GM19468 (cell line): ENCODE measurements at regions not wholly inside any gene's neighbourhood (a gene's known extent, or its start where the extent isn't known, plus 50 kb on each side); places are given as distances from the start of the nearest gene placed in this dataset.
A peak's percentile ranks its signal among the peaks of the same experiment; 100 is the strongest.

Experiments used
- ATAC-seq: cut with Tn5 transposase; IDR thresholded peaks from one replicate; pipeline ENCODE4 v1.9.1; 2021; ENCODE audit warnings: mild to moderate bottlenecking, moderate library complexity, moderate number of reproducible peaks; ENCODE audit not compliant: unreplicated experiment; ENCODE audit errors: extremely low read depth

- ATAC-seq, result no peak
These were observed 727.0 kb downstream of the C12orf50 start for GRCh38 chr12:87302126-87302745.

DNA sequence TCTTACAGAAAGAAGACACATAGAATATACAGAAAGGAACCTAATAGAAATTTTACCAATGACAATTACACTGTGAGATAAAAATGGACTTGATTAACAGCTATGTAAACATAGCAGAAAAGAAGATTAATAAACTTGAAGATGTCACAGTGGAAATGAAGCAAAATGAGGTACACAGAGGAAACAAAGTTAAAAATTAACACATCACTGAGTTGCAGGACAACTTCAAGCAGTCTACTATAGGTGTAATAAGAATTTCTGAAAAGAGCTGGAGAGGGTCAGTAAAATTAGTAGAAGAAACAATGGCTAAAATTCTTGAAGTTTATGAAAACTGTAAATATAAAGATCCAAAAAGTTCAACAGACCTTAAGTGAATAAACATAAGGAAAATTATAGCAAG is 738.7 kb downstream of the C12orf50 start:
- ATAC-seq, result no peak

DNA sequence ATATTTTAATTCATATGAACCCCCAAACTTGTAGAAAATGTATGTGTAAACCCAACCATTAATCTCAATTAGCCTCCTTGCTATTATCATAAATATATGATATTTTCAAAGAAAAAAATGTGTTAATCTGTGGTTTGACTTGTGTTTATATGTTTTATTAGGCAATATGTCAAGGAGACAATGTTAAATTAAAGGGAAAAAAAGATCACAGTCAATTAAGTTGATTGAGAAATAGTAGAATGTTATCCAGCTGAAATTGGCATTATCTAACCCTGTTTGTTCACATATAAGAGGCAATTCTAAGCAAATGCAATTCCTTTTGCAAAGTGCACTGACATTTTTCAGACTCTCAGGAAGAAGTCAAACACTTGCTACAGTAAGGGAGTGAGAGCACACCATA is 745.3 kb downstream of the C12orf50 start:
- ATAC-seq, result no peak

DNA sequence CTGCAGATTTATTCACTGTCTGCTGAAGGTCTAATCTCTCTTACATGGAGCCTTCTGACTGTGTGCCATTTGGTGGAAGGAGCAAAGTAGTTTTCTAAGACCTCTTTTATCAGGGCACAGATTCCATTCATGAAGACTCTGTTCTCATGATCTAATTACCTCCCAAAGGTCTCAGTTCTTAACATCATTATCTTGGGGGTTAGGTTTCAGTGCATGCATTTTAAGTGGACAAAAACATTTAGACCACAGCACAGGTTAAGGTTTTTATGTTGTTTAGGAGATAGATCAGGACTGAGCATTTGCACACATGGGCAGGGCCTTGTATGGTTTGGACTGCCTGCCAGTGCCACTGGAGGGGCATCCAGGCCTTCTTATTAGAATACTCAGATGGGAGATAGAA is 746.1 kb downstream of the C12orf50 start:
- ATAC-seq, result no peak

GRCh38 chr12:87280893-87281292 is 748.3 kb downstream of the C12orf50 start:
- no peak for ATAC-seq

DNA sequence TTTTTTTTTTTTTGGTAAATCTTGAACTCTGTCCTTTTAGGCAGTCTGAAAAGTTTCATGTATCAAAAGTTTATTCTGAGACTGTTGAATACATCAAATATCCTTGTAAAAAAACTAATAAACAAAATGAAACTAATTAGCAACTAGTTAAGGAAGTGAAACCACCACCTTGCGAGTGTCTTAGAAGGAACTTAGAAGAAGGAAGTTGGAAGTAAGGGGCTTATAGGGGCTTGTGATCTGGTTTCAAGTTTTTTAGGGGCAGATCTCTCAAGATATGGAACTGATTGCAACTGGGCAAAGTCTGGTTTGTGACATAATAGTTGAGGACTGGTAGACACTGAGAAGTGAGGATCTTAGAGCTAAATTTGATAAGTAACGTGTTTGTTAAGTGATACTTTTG is 748.8 kb downstream of the C12orf50 start:
- peak; percentile 69 for ATAC-seq

- ATAC-seq, result peak; percentile 55
These were observed 754.5 kb downstream of the C12orf50 start for GRCh38 chr12:87274594-87275245.

- no peak for ATAC-seq
These were observed 756.4 kb downstream of the C12orf50 start for GRCh38 chr12:87272851-87273250.

GRCh38 chr12:87270919-87271318 is 758.3 kb downstream of the C12orf50 start:
- no peak for ATAC-seq

DNA sequence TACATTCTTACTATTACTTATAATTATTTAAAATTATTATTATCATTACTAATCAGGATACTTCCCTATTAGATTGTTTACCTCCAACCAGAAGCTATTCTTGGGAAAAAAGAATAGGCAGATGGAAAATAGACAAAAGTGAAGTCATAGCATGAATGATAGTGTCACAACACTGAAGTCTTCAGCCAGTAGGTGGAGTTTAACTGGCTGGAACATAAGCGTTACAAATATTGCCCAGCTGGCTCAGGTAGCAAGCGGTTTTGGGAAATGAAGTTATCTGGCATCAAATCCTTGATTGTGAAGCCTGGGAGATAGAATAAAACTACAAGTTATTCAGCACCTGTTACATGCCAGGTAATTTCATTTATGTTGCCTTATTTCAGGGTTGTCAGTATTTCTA is 762.9 kb downstream of the C12orf50 start:
- no peak for ATAC-seq

DNA sequence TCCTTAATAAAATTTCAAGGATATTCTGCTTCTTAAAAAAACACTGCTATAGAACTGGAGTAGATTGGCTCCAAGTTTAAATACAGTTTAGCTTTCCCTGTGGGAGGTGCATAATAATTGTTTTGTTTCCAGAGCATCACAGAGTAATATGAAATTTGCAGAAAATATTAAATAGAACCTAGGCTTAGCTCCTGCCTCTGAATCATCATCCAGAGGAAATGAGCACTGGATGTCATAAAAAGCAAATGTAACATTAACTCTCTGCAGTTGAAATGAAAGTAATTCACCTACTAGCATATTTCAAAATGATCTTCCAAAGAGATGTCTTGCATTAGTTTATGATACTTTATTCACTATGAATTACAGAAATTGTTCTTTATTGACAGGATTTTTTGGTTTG is 769.8 kb downstream of the C12orf50 start:
- no peak for ATAC-seq

DNA sequence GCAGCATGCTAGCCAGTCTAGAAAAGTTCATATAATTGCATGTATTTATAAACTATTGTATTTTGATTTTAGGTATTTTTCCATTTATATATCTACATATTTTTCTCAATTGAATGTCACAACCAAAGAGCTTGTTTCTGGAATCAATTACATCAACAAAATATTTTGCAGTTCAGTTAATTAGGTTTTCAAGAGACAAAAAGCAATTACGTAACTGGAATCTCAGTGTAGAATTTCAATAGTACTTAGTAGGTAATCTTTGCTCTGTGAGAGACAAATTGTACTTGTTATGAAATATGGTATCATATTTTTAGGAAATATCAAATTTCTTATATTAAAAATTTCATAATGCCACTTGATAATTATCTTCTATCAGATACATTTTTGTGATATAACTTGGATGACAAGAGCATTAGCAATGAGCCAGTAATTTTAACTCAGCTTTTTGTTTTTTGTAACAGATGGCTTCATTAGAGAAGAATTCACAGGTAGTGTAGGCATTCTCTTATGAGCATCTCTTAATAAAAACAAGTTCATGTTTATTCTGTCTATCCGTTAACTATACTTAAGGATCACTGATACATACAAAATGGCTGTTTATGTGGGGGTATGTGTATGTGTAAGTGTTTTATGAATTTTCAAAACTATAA is 774.7 kb downstream of the C12orf50 start:
- ATAC-seq, result no peak

DNA sequence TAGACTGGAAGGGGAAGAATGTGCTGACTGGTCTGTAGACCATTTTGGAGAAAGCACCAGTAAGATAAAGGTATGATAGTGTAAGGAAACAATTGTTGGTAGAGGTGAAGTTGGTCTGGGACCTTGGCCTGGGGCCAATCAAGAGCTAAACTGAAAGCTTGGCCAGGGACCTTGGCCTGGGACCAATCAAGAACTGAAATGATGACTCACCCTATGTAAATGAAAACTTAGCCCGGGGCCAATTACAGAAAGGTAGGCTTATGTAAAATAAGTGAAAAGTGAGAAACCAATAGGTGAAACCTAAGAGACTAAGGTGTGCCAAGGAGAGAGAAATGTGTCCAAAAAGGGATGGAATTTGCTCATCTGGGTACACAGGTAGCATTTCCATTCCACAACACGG is 776.0 kb downstream of the C12orf50 start:
- no peak for ATAC-seq

- no peak for ATAC-seq
These were observed 782.5 kb downstream of the C12orf50 start for GRCh38 chr12:87246726-87247125.

- ATAC-seq, result no peak
These were observed 790.7 kb downstream of the C12orf50 start for GRCh38 chr12:87238466-87238865.

DNA sequence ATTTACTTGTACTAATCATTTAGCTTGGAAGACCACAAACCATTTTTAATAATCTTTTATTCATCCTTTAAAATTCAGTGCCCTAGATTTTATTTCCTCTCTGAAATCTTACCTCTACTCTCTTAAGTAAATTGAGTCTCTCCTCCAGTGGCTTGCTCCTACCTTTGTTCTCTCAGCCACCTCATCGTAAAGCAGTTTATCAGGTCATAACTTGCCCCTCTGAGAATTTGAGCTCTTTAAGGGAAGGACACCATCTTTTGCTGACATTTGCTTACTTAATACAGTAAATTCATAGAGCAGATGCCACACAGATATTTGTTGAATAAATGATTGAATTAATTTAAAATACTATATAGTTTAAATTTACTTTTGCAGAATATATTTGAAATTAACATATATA is 794.3 kb downstream of the C12orf50 start:
- no peak for ATAC-seq

DNA sequence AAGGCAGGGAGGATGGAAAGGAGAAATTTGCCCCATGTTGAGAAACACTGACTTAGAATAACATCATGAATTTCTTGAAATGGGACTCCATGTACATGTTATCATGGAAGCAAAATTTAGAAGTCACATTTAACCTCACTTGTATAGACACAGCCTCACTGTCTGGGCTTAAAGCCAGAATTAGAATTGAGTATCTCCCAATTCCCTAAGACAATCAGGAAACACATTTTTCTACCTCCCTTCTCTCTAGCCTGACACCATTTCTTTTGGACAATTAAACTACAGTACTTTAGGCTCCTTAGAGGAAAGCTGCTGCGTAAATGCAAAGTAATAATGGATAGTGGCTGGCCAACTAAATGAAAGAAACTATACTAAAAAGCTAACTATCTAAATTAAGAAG is 795.5 kb downstream of the C12orf50 start:
- ATAC-seq, result no peak

GRCh38 chr12:87231818-87232217 is 797.4 kb downstream of the C12orf50 start:
- ATAC-seq, result no peak

DNA sequence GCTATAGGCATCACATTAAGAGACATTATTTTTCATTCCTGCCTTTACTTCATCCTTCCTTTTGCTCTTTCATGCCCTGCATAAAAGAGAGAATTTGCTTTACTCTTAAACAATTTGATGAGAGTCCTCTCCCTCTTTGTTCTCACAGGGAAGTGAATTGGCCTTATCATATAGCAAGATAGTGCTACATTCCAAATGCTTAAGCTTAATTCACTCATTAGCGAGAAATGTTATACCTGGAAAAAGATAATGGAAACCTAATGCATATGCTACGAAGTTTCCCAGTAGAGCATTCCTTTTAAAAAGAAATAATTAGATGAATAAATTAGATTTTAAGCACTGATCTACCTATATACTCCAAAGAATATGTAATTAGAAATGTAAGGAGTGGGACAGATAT is 798.8 kb downstream of the C12orf50 start:
- ATAC-seq, result no peak

GRCh38 chr12:87227162-87227561 is 802.0 kb downstream of the C12orf50 start:
- no peak for ATAC-seq

DNA sequence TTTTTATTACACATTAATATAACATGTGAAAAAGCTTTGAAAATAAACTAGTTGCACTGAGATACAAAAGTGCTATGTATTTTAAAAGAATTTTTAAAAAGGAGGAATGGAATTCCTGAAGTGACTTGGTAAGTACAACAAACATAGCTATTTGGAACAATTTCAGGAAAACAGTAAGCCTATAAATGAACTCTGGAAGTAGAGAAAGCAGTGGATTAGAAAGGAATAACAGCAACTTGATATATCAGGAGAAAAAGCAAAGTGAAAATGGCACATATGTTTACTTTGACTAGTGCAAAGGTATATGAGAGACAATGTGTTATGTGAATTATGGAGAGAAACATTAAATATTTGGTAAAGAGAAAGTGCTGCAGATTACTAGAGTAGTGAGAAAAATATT is 811.7 kb downstream of the C12orf50 start:
- ATAC-seq, result no peak

- no peak for ATAC-seq
These were observed 812.8 kb downstream of the C12orf50 start for GRCh38 chr12:87216436-87216835.
